ENCODE measurements at regions not wholly inside any gene's neighbourhood (a gene's known extent, or its start where the extent isn't known, plus 50 kb on each side); places are given as distances from the start of the nearest gene placed in this dataset.

GRCh38 chr13:22825186-22825585, 355.6 kb upstream of the SGCG start:
- TF ChIP-seq POLR2A (IDR thresholded peaks at IDR 0.05) (no peak), CTCF (IDR thresholded peaks at IDR 0.05) (no peak)
- Histone ChIP-seq H3K4me1 (no peaks in the 10 kb centered on the region), H3K27ac (no peak overlapping the region), H3K4me3 (no peak overlapping the region), H3K9me3 (no peaks in the 10 kb centered on the region), H3K27me3 (no peaks in the 10 kb centered on the region), H3K36me3 (no peaks in the 10 kb centered on the region)
- no peak for DNase-seq

GRCh38 chr13:22828081-22828480, 352.7 kb upstream of the SGCG start:
- no peaks in the 10 kb centered on the region for H3K9me3 ChIP-seq
- no peak overlapping the region for H3K4me3 ChIP-seq
- no peaks in the 10 kb centered on the region for H3K4me1 ChIP-seq
- no peak for DNase-seq
- no peaks in the 10 kb centered on the region for H3K27me3 ChIP-seq
- H3K27ac ChIP-seq: no peak overlapping the region
- no peaks in the 10 kb centered on the region for H3K36me3 ChIP-seq
- TF ChIP-seq CTCF (IDR thresholded peaks at IDR 0.05): no peak
- no peak for TF ChIP-seq POLR2A (IDR thresholded peaks at IDR 0.05)

GRCh38 chr13:22836475-22836874, 344.3 kb upstream of the SGCG start:
- no peak for TF ChIP-seq POLR2A (IDR thresholded peaks at IDR 0.05)
- TF ChIP-seq CTCF (IDR thresholded peaks at IDR 0.05): no peak

GRCh38 chr13:22837980-22838647, 342.7 kb upstream of the SGCG start:
- peak overlapping the region in 1 of 4 donors; percentile 30 for H3K4me3 ChIP-seq
- no peaks in the 10 kb centered on the region for H3K9me3 ChIP-seq
- no peaks in the 10 kb centered on the region for H3K4me1 ChIP-seq
- H3K27ac ChIP-seq: no peak overlapping the region
- DNase-seq: no peak
- H3K27me3 ChIP-seq: no peaks in the 10 kb centered on the region
- no peaks in the 10 kb centered on the region for H3K36me3 ChIP-seq
- TF ChIP-seq POLR2A (IDR thresholded peaks at IDR 0.05) (no peak), CTCF (IDR thresholded peaks at IDR 0.05) (no peak)

More at GRCh38 chr13:22836475-22836874, 344.3 kb upstream of the SGCG start:
- H3K9me3 ChIP-seq: no peaks in the 10 kb centered on the region
- no peak for DNase-seq
- H3K27me3 ChIP-seq: no peaks in the 10 kb centered on the region
- H3K36me3 ChIP-seq: no peaks in the 10 kb centered on the region
- H3K27ac ChIP-seq: no peak overlapping the region
- no peaks in the 10 kb centered on the region for H3K4me1 ChIP-seq
- H3K4me3 ChIP-seq: no peak overlapping the region

DNA sequence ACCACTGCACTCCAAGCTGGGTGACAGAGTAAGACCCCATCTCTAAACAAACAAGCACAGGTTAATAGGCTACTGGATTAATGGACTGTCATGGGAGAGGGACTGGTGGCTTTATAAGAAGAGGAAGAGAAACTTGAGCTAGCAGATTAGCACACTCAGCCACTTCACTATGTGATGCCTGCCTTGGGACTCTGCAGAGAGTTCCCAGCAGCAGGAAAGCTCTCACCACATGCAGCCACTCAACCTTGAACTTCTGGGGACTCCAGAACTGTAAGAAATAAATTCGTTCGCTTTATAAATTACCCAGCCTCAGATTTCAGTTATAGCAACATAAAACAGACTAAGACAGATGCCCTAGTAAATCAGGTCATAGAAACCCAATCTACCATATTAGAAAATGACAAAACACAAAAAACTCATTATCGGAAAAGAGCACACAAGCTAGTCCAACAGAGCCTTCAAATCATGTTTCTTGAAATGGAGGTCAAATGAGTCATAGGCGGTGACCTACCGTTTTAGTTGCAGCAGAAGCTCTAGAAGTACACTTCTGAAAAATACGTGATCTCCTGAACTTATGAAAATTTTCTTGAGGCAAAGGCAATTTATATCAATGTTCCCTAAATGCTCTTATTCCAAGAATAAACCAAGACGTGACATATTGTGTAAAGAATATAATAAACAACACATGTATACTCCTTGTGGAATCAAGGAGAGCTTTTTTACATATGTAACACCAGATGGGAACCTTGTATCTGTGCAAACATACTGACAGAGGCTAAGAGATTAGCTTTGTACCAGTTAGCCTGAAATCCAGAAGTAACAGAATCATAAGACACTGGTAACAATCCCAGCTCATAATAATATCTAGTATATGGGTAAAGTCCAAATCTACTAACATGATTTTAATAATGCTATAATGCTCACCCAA, 340.9 kb upstream of the SGCG start:
- no peak overlapping the region for H3K27ac ChIP-seq
- H3K4me3 ChIP-seq: no peak overlapping the region
- no peaks in the 10 kb centered on the region for H3K4me1 ChIP-seq
- DNase-seq: no peak
- TF ChIP-seq CTCF (IDR thresholded peaks at IDR 0.05) (no peak), POLR2A (IDR thresholded peaks at IDR 0.05) (no peak)
- no peaks in the 10 kb centered on the region for H3K9me3 ChIP-seq
- H3K27me3 ChIP-seq: no peaks in the 10 kb centered on the region
- H3K36me3 ChIP-seq: no peaks in the 10 kb centered on the region
